H9 (cell line): ENCODE measurements at regions not wholly inside any gene's neighbourhood (a gene's known extent, or its start where the extent isn't known, plus 50 kb on each side); places are given as distances from the start of the nearest gene placed in this dataset.

ENCODE experiments used
- DNase-seq: peaks from one replicate; pipeline ENCODE4 v3.0.0-alpha.2; 2017
- H2AFZ ChIP-seq: one replicate; pipeline ENCODE4 v1.6.1; 2013; ENCODE audit warnings: mild to moderate bottlenecking, low read length, control low read depth, moderate library complexity
- H2AK5ac ChIP-seq: 2 replicates; pipeline ENCODE4 v1.6.1; 2013; ENCODE audit warnings: low read length, control low read depth, mixed read lengths; ENCODE audit not compliant: insufficient read length
- H2BK120ac ChIP-seq: one replicate; pipeline ENCODE4 v1.6.1; 2013; ENCODE audit warnings: low read depth, mild to moderate bottlenecking, low read length, control low read depth, inconsistent platforms; ENCODE audit not compliant: poor library complexity, severe bottlenecking
- H2BK12ac ChIP-seq: 2 replicates; pipeline ENCODE4 v1.6.1; 2013; ENCODE audit warnings: low read length, control low read depth, mixed read lengths, low read depth; ENCODE audit not compliant: insufficient read length
- H2BK15ac ChIP-seq: 2 replicates; pipeline ENCODE4 v1.6.1; 2013; ENCODE audit warnings: low read depth, low read length, control low read depth
- H2BK20ac ChIP-seq: one replicate; pipeline ENCODE4 v1.6.1; 2013; ENCODE audit warnings: low read depth, mild to moderate bottlenecking, low read length, control low read depth, inconsistent platforms; ENCODE audit not compliant: poor library complexity, severe bottlenecking
- H2BK5ac ChIP-seq: 2 replicates; pipeline ENCODE4 v1.6.1; 2013; ENCODE audit warnings: low read length, control low read depth, mixed read lengths; ENCODE audit not compliant: insufficient read length
- H3K14ac ChIP-seq: 2 replicates; pipeline ENCODE4 v1.6.1; 2013; ENCODE audit warnings: low read length, control low read depth; ENCODE audit not compliant: insufficient read depth
- H3K18ac ChIP-seq: 2 replicates; pipeline ENCODE4 v1.6.1; 2013; ENCODE audit warnings: low read depth, mild to moderate bottlenecking, mixed read lengths, low read length, control low read depth; ENCODE audit not compliant: insufficient read length
- H3K23ac ChIP-seq: 2 replicates; pipeline ENCODE4 v1.6.1; 2013; ENCODE audit warnings: low read length, control low read depth, mixed read lengths, low read depth; ENCODE audit not compliant: insufficient read length
- H3K23me2 ChIP-seq: 2 replicates; pipeline ENCODE4 v1.6.1; 2013; ENCODE audit warnings: low read depth, mild to moderate bottlenecking, mixed read lengths, low read length, control low read depth; ENCODE audit not compliant: insufficient read length, poor library complexity, severe bottlenecking
- H3K27ac ChIP-seq: 2 replicates; pipeline ENCODE4 v1.5.1; 2013; ENCODE audit warnings: low read length, control low read depth, mixed read lengths, low read depth; ENCODE audit not compliant: insufficient read length
- H3K27me3 ChIP-seq: 2 replicates; pipeline ENCODE4 v1.6.1; 2013; ENCODE audit warnings: low read length, control low read depth, inconsistent platforms; ENCODE audit not compliant: insufficient read depth
- H3K4ac ChIP-seq: 2 replicates; pipeline ENCODE4 v1.6.1; 2013; ENCODE audit warnings: low read depth, mild to moderate bottlenecking, control low read depth, inconsistent platforms, low read length, moderate library complexity
- H3K4me1 ChIP-seq: 2 replicates; pipeline ENCODE4 v1.6.1; 2013; ENCODE audit warnings: low read length, control low read depth, inconsistent platforms; ENCODE audit not compliant: insufficient read depth
- H3K4me2 ChIP-seq: 2 replicates; pipeline ENCODE4 v1.6.1; 2013; ENCODE audit warnings: low read length, control low read depth, mixed read lengths; ENCODE audit not compliant: insufficient read length, insufficient read depth
- H3K56ac ChIP-seq: 2 replicates; pipeline ENCODE4 v1.6.1; 2013; ENCODE audit warnings: low read depth, mild to moderate bottlenecking, mixed read lengths, low read length, control low read depth; ENCODE audit not compliant: insufficient read length
- H3K79me1 ChIP-seq: 2 replicates; pipeline ENCODE4 v1.6.1; 2013; ENCODE audit warnings: low read depth, mild to moderate bottlenecking, moderate library complexity, low read length, control low read depth, inconsistent platforms; ENCODE audit not compliant: insufficient read depth, poor library complexity, severe bottlenecking
- H3K79me2 ChIP-seq: 2 replicates; pipeline ENCODE4 v1.6.1; 2013; ENCODE audit warnings: low read length, control low read depth, inconsistent platforms; ENCODE audit not compliant: insufficient read depth
- H3K9ac ChIP-seq: 2 replicates; pipeline ENCODE4 v1.6.1; 2013; ENCODE audit warnings: low read length, control low read depth, mixed read lengths; ENCODE audit not compliant: insufficient read length; ENCODE audit errors: extremely low read depth
- H3K9me3 ChIP-seq: one replicate; pipeline ENCODE4 v1.6.1; 2013; ENCODE audit warnings: low read depth, low read length, inconsistent platforms; ENCODE audit not compliant: control insufficient read depth
- H3T11ph ChIP-seq: one replicate; pipeline ENCODE4 v1.6.1; 2013; ENCODE audit warnings: mild to moderate bottlenecking, low read length, control low read depth, inconsistent platforms
- H4K20me1 ChIP-seq: one replicate; pipeline ENCODE4 v1.6.1; 2013; ENCODE audit not compliant: control insufficient read depth, insufficient read length, insufficient read depth
- H4K5ac ChIP-seq: 2 replicates; pipeline ENCODE4 v1.6.1; 2013; ENCODE audit warnings: low read depth, mild to moderate bottlenecking, mixed read lengths, low read length, control low read depth; ENCODE audit not compliant: insufficient read length
- H4K8ac ChIP-seq: replicated peaks from 2 replicates; pipeline ENCODE4 v1.6.1; 2013; ENCODE audit warnings: low read length, control low read depth, mixed read lengths, low read depth; ENCODE audit not compliant: insufficient read length
- H4K91ac ChIP-seq: 2 replicates; pipeline ENCODE4 v1.6.1; 2013; ENCODE audit warnings: low read depth, mild to moderate bottlenecking, moderate library complexity, mixed read lengths, low read length, control low read depth; ENCODE audit not compliant: insufficient read length
- H3K27ac Mint-ChIP-seq, 3 experiments: 2 replicates in 2 of 3; 3 replicates in 1 of 3; pipeline ENCODE4 v1.8.0; 2020 to 2021; ENCODE audit warnings: mixed read lengths in 3 of 3, mild to moderate bottlenecking in 1 of 3, moderate library complexity in 1 of 3
- H3K27me3 Mint-ChIP-seq: 2 replicates; pipeline ENCODE4 v1.8.0; 2021; ENCODE audit warnings: low read depth, mild to moderate bottlenecking, moderate library complexity, mixed read lengths
- H3K36me3 Mint-ChIP-seq, 3 experiments: 2 replicates in 2 of 3; 3 replicates in 1 of 3; pipeline ENCODE4 v1.8.0; 2020 to 2021; ENCODE audit warnings: low read depth in 3 of 3, mixed read lengths in 3 of 3; ENCODE audit not compliant: insufficient read depth in 1 of 3
- H3K4me1 Mint-ChIP-seq, 2 experiments: 2 replicates each; pipeline ENCODE4 v1.8.0; 2020; ENCODE audit warnings: mixed read lengths in 2 of 2
- H3K4me3 Mint-ChIP-seq, 2 experiments: 2 replicates in 1 of 2; 3 replicates in 1 of 2; pipeline ENCODE4 v1.8.0; 2020 to 2021; ENCODE audit warnings: mild to moderate bottlenecking in 2 of 2, mixed read lengths in 2 of 2, moderate library complexity in 1 of 2
- H3K9me3 Mint-ChIP-seq, 2 experiments: 2 replicates in 1 of 2; 3 replicates in 1 of 2; pipeline ENCODE4 v1.8.0; 2020; ENCODE audit warnings: mild to moderate bottlenecking in 2 of 2, mixed read lengths in 2 of 2, moderate library complexity in 1 of 2
- CTCF ChIP-seq: fragments of 200-600 bp; sonication (generic); conservative IDR thresholded peaks from 3 replicates; pipeline ENCODE4 v1.8.0; 2021; ENCODE audit warnings: antibody characterized with exemption, mild to moderate bottlenecking
- WGBS: extraction: QIAGEN DNeasy Blood & Tissue Kit; methylation state at CpG from one replicate; pipeline ENCODE4 v1.1.7; 2013; ENCODE audit warnings: missing lambda C conversion rate, low lambda C conversion rate, mixed read lengths; ENCODE audit not compliant: insufficient read length; ENCODE audit errors: extremely low coverage; 5-methylcytosine and 5-hydroxymethylcytosine counted together

DNA sequence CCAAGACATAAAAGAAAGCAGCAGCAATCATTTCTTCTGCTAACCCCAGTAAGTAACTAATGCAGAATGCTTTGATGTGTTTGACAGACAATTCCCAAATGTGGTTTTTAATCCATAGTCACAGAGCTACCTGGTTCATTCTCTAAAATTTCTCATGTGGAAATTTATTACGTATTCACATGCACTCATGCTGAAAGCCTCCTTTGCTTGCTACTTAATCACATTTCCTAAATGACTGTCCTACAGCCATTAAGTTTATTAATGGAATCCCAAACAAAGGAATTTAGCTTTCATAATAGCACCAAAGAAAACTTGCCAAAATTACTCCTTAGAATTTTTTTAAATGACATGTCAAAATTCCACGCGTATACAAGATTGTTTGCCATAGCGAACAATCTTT lies 68.6 kb upstream of the MCHR2 start:
- no peaks in the 10 kb centered on the region for H4K20me1 ChIP-seq
- no peak overlapping the region for H2BK15ac ChIP-seq
- no peaks in the 10 kb centered on the region for H3K4me1 ChIP-seq
- no peaks in the 10 kb centered on the region for H3K27me3 ChIP-seq
- H3K27ac ChIP-seq = no peak overlapping the region
- no peaks in the 10 kb centered on the region for H3K23me2 ChIP-seq
- H3K4me3 Mint-ChIP-seq = no peak overlapping the region
- H4K8ac ChIP-seq = no peak overlapping the region
- H2BK12ac ChIP-seq = no peak overlapping the region
- H3K4ac ChIP-seq = no peak overlapping the region
- no peak overlapping the region for H3K9ac ChIP-seq
- no peak overlapping the region for H2AK5ac ChIP-seq
- H3K4me2 ChIP-seq = no peak overlapping the region
- H3K56ac ChIP-seq = no peak overlapping the region
- no peaks in the 10 kb centered on the region for H3K4me1 Mint-ChIP-seq
- no peak overlapping the region for H2BK5ac ChIP-seq
- H3K18ac ChIP-seq = no peak overlapping the region
- no peak overlapping the region for H4K5ac ChIP-seq
- no peak overlapping the region for H3K27ac Mint-ChIP-seq
- no peaks in the 10 kb centered on the region; a peak in 1 of 5 replicates for H3K9me3 Mint-ChIP-seq
- H2BK20ac ChIP-seq = no peak overlapping the region
- H3K27me3 Mint-ChIP-seq = peaks cover 4% of the 10 kb centered on the region
- H3T11ph ChIP-seq = no peak overlapping the region
- no peak overlapping the region for H2AFZ ChIP-seq
- H3K36me3 Mint-ChIP-seq = no peaks in the 10 kb centered on the region
- no peak for TF ChIP-seq CTCF
- DNase-seq = no peak
- H3K9me3 ChIP-seq = no peaks in the 10 kb centered on the region
- no peak overlapping the region for H4K91ac ChIP-seq
- no peak overlapping the region for H2BK120ac ChIP-seq
- H3K23ac ChIP-seq = no peak overlapping the region
- no CpG with 5 or more reads among the region's 4 CpGs for WGBS
- no peaks in the 10 kb centered on the region for H3K79me2 ChIP-seq
- no peaks in the 10 kb centered on the region for H3K79me1 ChIP-seq
- H3K14ac ChIP-seq = no peak overlapping the region
